Naive thymus-derived CD8-positive, alpha-beta T cell (primary cell): ENCODE measurements at regions not wholly inside any gene's neighbourhood (a gene's known extent, or its start where the extent isn't known, plus 50 kb on each side); places are given as distances from the start of the nearest gene placed in this dataset.
A peak's percentile ranks its signal among the peaks of the same experiment; 100 is the strongest.
"Not testable (repeated sequence)": the region's sequence is repeated elsewhere in the genome, so short reads cannot be mapped to it uniquely, and the experiment has no call there.

Source experiments
- ATAC-seq, 2 donors: fragments of 150-1000 bp; cut with Tn5 transposase in 1 of 2; sonication (Bioruptor Pico), chemical (Tn5 transposase) in 1 of 2; 1 replicate in 1 of 2; 2 replicates in 1 of 2; pipeline ENCODE4 v1.10.0; 2021; ENCODE audit warnings: mild to moderate bottlenecking in 2 of 2, moderate library complexity in 2 of 2
- POLR2A ChIA-PET: fragments of 350-600 bp; sonication (Branson Sonifier 250); formaldehyde crosslinking; loops from one replicate; lab custom pipeline; 2021; ENCODE audit warnings: antibody characterized with exemption; lab: Charles Lee
- DNase-seq, 10 donors: peaks; one replicate each; pipeline versions ENCODE4 v3.0.0 to v3.0.0-alpha.2; 2020 to 2022
- H3K27ac Mint-ChIP-seq, 10 donors: one replicate each; pipeline ENCODE4 v1.8.0; 2020 to 2022; ENCODE audit warnings: mild to moderate bottlenecking in 10 of 10, mixed read lengths in 10 of 10, moderate library complexity in 4 of 10, inconsistent platforms in 1 of 10
- H3K27me3 Mint-ChIP-seq, 5 donors: one replicate each; pipeline ENCODE4 v1.8.0; 2021 to 2022; ENCODE audit warnings: mixed read lengths in 5 of 5
- H3K36me3 Mint-ChIP-seq, 3 donors: one replicate each; pipeline ENCODE4 v1.8.0; 2020 to 2022; ENCODE audit warnings: mixed read lengths in 3 of 3, mild to moderate bottlenecking in 2 of 3, inconsistent platforms in 1 of 3
- H3K4me1 Mint-ChIP-seq, 4 donors: one replicate each; pipeline ENCODE4 v1.8.0; 2021 to 2022; ENCODE audit warnings: mixed read lengths in 4 of 4
- H3K4me3 Mint-ChIP-seq, 10 donors: one replicate each; pipeline ENCODE4 v1.8.0; 2020 to 2022; ENCODE audit warnings: mild to moderate bottlenecking in 10 of 10, mixed read lengths in 10 of 10, moderate library complexity in 6 of 10, inconsistent platforms in 1 of 10
- H3K9me3 Mint-ChIP-seq, 9 donors: one replicate each; pipeline ENCODE4 v1.8.0; 2020 to 2022; ENCODE audit warnings: mixed read lengths in 9 of 9, mild to moderate bottlenecking in 3 of 9, inconsistent platforms in 1 of 9, moderate library complexity in 1 of 9

GRCh38 chr1:221527886-221528624, 213.8 kb downstream of the DUSP10 start:
- Mint-ChIP-seq H3K4me1 (peaks cover 0 to 2% (median 0%) of the 10 kb centered on the region in 4 donors), H3K27ac (no peak overlapping the region), H3K4me3 (no peak overlapping the region), H3K9me3 (no peaks in the 10 kb centered on the region), H3K27me3 (peaks cover 12 to 31% (median 17%) of the 10 kb centered on the region in 5 donors), H3K36me3 (no peaks in the 10 kb centered on the region)
- ATAC-seq (no peak), DNase-seq (no peak)
- POLR2A ChIA-PET = no interaction called here

GRCh38 chr1:221530159-221530558, 211.7 kb downstream of the DUSP10 start:
- POLR2A ChIA-PET, H3K36me3 Mint-ChIP-seq, H3K4me3 Mint-ChIP-seq, DNase-seq, H3K4me1 Mint-ChIP-seq, ATAC-seq, H3K9me3 Mint-ChIP-seq: not testable (repeated sequence)
- Mint-ChIP-seq H3K27ac (peak overlapping the region in 1 of 10 donors; percentile 41), H3K27me3 (peaks cover 12 to 31% (median 15%) of the 10 kb centered on the region in 5 donors)

GRCh38 chr1:221530791-221531190, 211.1 kb downstream of the DUSP10 start:
- POLR2A ChIA-PET = no interaction called here
- ATAC-seq (no peak), DNase-seq (no peak)
- no peaks in the 10 kb centered on the region for H3K9me3 Mint-ChIP-seq
- no peak overlapping the region for H3K4me3 Mint-ChIP-seq
- H3K4me1 Mint-ChIP-seq = peaks cover 0 to 2% (median 0%) of the 10 kb centered on the region in 4 donors
- H3K27ac Mint-ChIP-seq = no peak overlapping the region
- H3K36me3 Mint-ChIP-seq = no peaks in the 10 kb centered on the region
- H3K27me3 Mint-ChIP-seq = peaks cover 12 to 31% (median 17%) of the 10 kb centered on the region in 5 donors

GRCh38 chr1:221532071-221532773, 209.7 kb downstream of the DUSP10 start:
- Mint-ChIP-seq H3K27me3 (peaks cover 18 to 32% (median 25%) of the 10 kb centered on the region in 5 donors), H3K27ac (no peak overlapping the region), H3K9me3 (no peaks in the 10 kb centered on the region), H3K36me3 (no peaks in the 10 kb centered on the region), H3K4me1 (peaks cover 0 to 2% (median 0%) of the 10 kb centered on the region in 4 donors), H3K4me3 (no peak overlapping the region)
- ATAC-seq (no peak), DNase-seq (no peak)
- POLR2A ChIA-PET = no interaction called here

GRCh38 chr1:221541296-221541695, 200.6 kb downstream of the DUSP10 start:
- no peak overlapping the region for H3K4me3 Mint-ChIP-seq
- H3K36me3 Mint-ChIP-seq = no peaks in the 10 kb centered on the region
- POLR2A ChIA-PET = no interaction called here
- ATAC-seq (no peak), DNase-seq (no peak)
- no peaks in the 10 kb centered on the region for H3K4me1 Mint-ChIP-seq
- peaks cover 6 to 29% (median 23%) of the 10 kb centered on the region in 5 donors for H3K27me3 Mint-ChIP-seq
- H3K27ac Mint-ChIP-seq = peak overlapping the region in 1 of 10 donors; percentile 71
- H3K9me3 Mint-ChIP-seq = no peaks in the 10 kb centered on the region

- peaks cover 2 to 13% (median 11%) of the 10 kb centered on the region in 5 donors for H3K27me3 Mint-ChIP-seq
- ATAC-seq = no peak
- no peaks in the 10 kb centered on the region for H3K9me3 Mint-ChIP-seq
- H3K27ac Mint-ChIP-seq = no peak overlapping the region
- no peak overlapping the region for H3K4me3 Mint-ChIP-seq
- no peaks in the 10 kb centered on the region for H3K4me1 Mint-ChIP-seq
- no peak for DNase-seq
- H3K36me3 Mint-ChIP-seq = peaks cover 0 to 2% (median 0%) of the 10 kb centered on the region in 3 donors
- POLR2A ChIA-PET = no interaction called here
Observed at GRCh38 chr1:221543529-221544120, 198.3 kb downstream of the DUSP10 start.

- ATAC-seq = no peak
- H3K9me3 Mint-ChIP-seq = no peaks in the 10 kb centered on the region
- H3K4me1 Mint-ChIP-seq = no peaks in the 10 kb centered on the region
- H3K4me3 Mint-ChIP-seq = no peak overlapping the region
- H3K36me3 Mint-ChIP-seq = peaks cover 0 to 2% (median 0%) of the 10 kb centered on the region in 3 donors
- no peak overlapping the region for H3K27ac Mint-ChIP-seq
- peaks cover 0 to 3% (median 0%) of the 10 kb centered on the region in 5 donors for H3K27me3 Mint-ChIP-seq
- POLR2A ChIA-PET = no interaction called here
- DNase-seq = no peak
Observed at GRCh38 chr1:221548942-221549341, 192.9 kb downstream of the DUSP10 start.

GRCh38 chr1:221549815-221550214, 192.1 kb downstream of the DUSP10 start:
- H3K27ac Mint-ChIP-seq = no peak overlapping the region
- no peak overlapping the region for H3K4me3 Mint-ChIP-seq
- DNase-seq = no peak
- H3K27me3 Mint-ChIP-seq = peaks cover 0 to 3% (median 0%) of the 10 kb centered on the region in 5 donors
- no peaks in the 10 kb centered on the region for H3K9me3 Mint-ChIP-seq
- POLR2A ChIA-PET = no interaction called here
- H3K36me3 Mint-ChIP-seq = peaks cover 0 to 2% (median 0%) of the 10 kb centered on the region in 3 donors
- ATAC-seq = no peak
- no peaks in the 10 kb centered on the region for H3K4me1 Mint-ChIP-seq

GRCh38 chr1:221552792-221553191, 189.1 kb downstream of the DUSP10 start:
- ATAC-seq, POLR2A ChIA-PET: not testable (repeated sequence)

GRCh38 chr1:221555689-221556433, 186.0 kb downstream of the DUSP10 start:
- no peaks in the 10 kb centered on the region for H3K36me3 Mint-ChIP-seq
- peaks cover 0 to 3% (median 0%) of the 10 kb centered on the region in 5 donors for H3K27me3 Mint-ChIP-seq
- no peak overlapping the region for H3K27ac Mint-ChIP-seq
- no peak overlapping the region for H3K4me3 Mint-ChIP-seq
- H3K4me1 Mint-ChIP-seq = peaks cover 0 to 3% (median 0%) of the 10 kb centered on the region in 4 donors
- POLR2A ChIA-PET = no interaction called here
- DNase-seq (no peak), ATAC-seq (no peak)
- H3K9me3 Mint-ChIP-seq = no peaks in the 10 kb centered on the region

More at GRCh38 chr1:221552792-221553191, 189.1 kb downstream of the DUSP10 start:
- H3K36me3 Mint-ChIP-seq, H3K9me3 Mint-ChIP-seq, H3K27ac Mint-ChIP-seq, H3K4me1 Mint-ChIP-seq, DNase-seq, H3K4me3 Mint-ChIP-seq, H3K27me3 Mint-ChIP-seq: not testable (repeated sequence)

- POLR2A ChIA-PET = no interaction called here
- ATAC-seq (no peak), DNase-seq (no peak)
- Mint-ChIP-seq H3K36me3 (no peaks in the 10 kb centered on the region), H3K27me3 (peaks cover 0 to 3% (median 0%) of the 10 kb centered on the region in 5 donors), H3K4me1 (peaks cover 0 to 3% (median 0%) of the 10 kb centered on the region in 4 donors), H3K9me3 (no peaks in the 10 kb centered on the region), H3K27ac (no peak overlapping the region), H3K4me3 (no peak overlapping the region)
Observed at GRCh38 chr1:221556435-221556834, 185.5 kb downstream of the DUSP10 start.

GRCh38 chr1:221557013-221557412, 184.9 kb downstream of the DUSP10 start:
- Mint-ChIP-seq H3K36me3 (no peaks in the 10 kb centered on the region), H3K4me3 (no peak overlapping the region), H3K9me3 (no peaks in the 10 kb centered on the region), H3K27ac (no peak overlapping the region), H3K4me1 (peaks cover 0 to 3% (median 0%) of the 10 kb centered on the region in 4 donors), H3K27me3 (peaks cover 0 to 3% (median 0%) of the 10 kb centered on the region in 5 donors)
- POLR2A ChIA-PET = no interaction called here
- DNase-seq (no peak), ATAC-seq (no peak)
